DOHH2 (cell line): ENCODE measurements at regions not wholly inside any gene's neighbourhood (a gene's known extent, or its start where the extent isn't known, plus 50 kb on each side); places are given as distances from the start of the nearest gene placed in this dataset.
"Not testable (repeated sequence)": the region's sequence is repeated elsewhere in the genome, so short reads cannot be mapped to it uniquely, and the experiment has no call there.

Source experiments
- H3F3A ChIP-seq: fragments of 200-600 bp; sonication (generic), shearing (Covaris generic); 2 replicates; pipeline ENCODE4 v1.6.0; 2016; ENCODE audit warnings: antibody characterized with exemption, mild to moderate bottlenecking; ENCODE audit not compliant: control insufficient read depth, insufficient read depth
- H3K27ac ChIP-seq: fragments of 200-600 bp; sonication (generic); 2 replicates; pipeline ENCODE4 v1.5.1; 2014; ENCODE audit warnings: low read depth, mild to moderate bottlenecking, low read length, moderate library complexity
- H3K27me3 ChIP-seq: fragments of 200-600 bp; sonication (generic); 2 replicates; pipeline ENCODE4 v1.6.1; 2014; ENCODE audit warnings: mild to moderate bottlenecking, low read length, mixed read lengths; ENCODE audit not compliant: control insufficient read depth
- H3K36me3 ChIP-seq: fragments of 200-600 bp; sonication (generic); 2 replicates; pipeline ENCODE4 v1.6.1; 2014; ENCODE audit warnings: mild to moderate bottlenecking, low read length, moderate library complexity, mixed read lengths; ENCODE audit not compliant: control insufficient read depth
- H3K4me1 ChIP-seq: fragments of 200-600 bp; sonication (generic); 2 replicates; pipeline ENCODE4 v1.6.1; 2014; ENCODE audit warnings: mild to moderate bottlenecking, low read length, mixed read lengths; ENCODE audit not compliant: control insufficient read depth
- H3K4me2 ChIP-seq: fragments of 200-600 bp; sonication (generic); 2 replicates; pipeline ENCODE4 v1.6.0; 2014; ENCODE audit warnings: mild to moderate bottlenecking, low read length, moderate library complexity
- H3K4me3 ChIP-seq: fragments of 200-600 bp; sonication (generic); 2 replicates; pipeline ENCODE4 v1.5.1; 2014; ENCODE audit warnings: mild to moderate bottlenecking, low read length, mixed read lengths
- H3K79me2 ChIP-seq: fragments of 200-600 bp; sonication (generic); 2 replicates; pipeline ENCODE4 v1.6.1; 2014; ENCODE audit warnings: mild to moderate bottlenecking, low read length, mixed read lengths; ENCODE audit not compliant: control insufficient read depth
- H3K9me2 ChIP-seq: fragments of 200-600 bp; sonication (generic); replicated peaks from 2 replicates; pipeline ENCODE4 v1.6.1; 2014; ENCODE audit warnings: mild to moderate bottlenecking, low read length, mixed read lengths; ENCODE audit not compliant: control insufficient read depth
- H3K9me3 ChIP-seq: fragments of 200-600 bp; sonication (generic); 2 replicates; pipeline ENCODE4 v1.6.1; 2014; ENCODE audit warnings: antibody characterized with exemption, low read length, mixed read lengths; ENCODE audit not compliant: control insufficient read depth, insufficient read depth
- H4K20me1 ChIP-seq: fragments of 200-600 bp; sonication (generic); 2 replicates; pipeline ENCODE4 v1.6.0; 2014; ENCODE audit warnings: low read depth, mild to moderate bottlenecking, antibody characterized with exemption, low read length, moderate library complexity; ENCODE audit not compliant: control insufficient read depth, insufficient read depth
- CTCF ChIP-seq: fragments of 200-600 bp; sonication (generic); IDR thresholded peaks from one replicate; pipeline ENCODE4 v1.5.1; 2014; ENCODE audit warnings: antibody characterized with exemption, mild to moderate bottlenecking, low read depth, low read length; ENCODE audit not compliant: poor library complexity, severe bottlenecking
- EZH2phosphoT487 ChIP-seq: fragments of 200-600 bp; sonication (generic); IDR thresholded peaks from 2 replicates; pipeline ENCODE4 v1.6.1; 2017; ENCODE audit warnings: borderline replicate concordance, mild to moderate bottlenecking, antibody characterized with exemption, low read length, moderate library complexity, mixed read lengths

DNA sequence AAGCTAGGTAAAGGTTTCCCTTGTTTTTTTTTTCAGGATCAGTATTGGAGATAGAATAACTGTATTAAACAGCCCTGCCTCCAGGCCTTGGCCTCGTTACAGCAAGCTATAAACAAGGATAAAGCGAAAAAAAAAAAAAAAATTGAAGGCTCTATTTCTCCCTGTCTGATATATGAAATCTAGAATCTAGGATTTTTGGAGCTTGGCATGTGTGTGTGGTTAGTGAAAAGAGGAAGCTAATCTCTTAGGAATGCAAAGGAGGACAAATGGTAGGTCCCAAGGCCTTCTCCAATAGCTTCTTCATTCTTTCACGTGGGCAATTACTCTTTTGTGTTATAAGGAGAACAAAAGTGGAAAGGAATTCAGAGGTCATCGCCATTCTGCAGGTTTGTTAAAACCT lies 470.3 kb downstream of the TMEM114 start:
- Histone ChIP-seq H3K9me2 (no peaks in the 10 kb centered on the region), H3K79me2 (no peaks in the 10 kb centered on the region), H3K27me3 (no peaks in the 10 kb centered on the region), H4K20me1 (no peaks in the 10 kb centered on the region), H3K36me3 (no peaks in the 10 kb centered on the region), H3K9me3 (no peaks in the 10 kb centered on the region), H3K4me2 (no peak overlapping the region), H3K4me3 (no peak overlapping the region), H3K4me1 (no peaks in the 10 kb centered on the region), H3F3A (no peaks in the 10 kb centered on the region), H3K27ac (no peak overlapping the region)
- no peak for TF ChIP-seq EZH2phosphoT487
- TF ChIP-seq CTCF: no peak

DNA sequence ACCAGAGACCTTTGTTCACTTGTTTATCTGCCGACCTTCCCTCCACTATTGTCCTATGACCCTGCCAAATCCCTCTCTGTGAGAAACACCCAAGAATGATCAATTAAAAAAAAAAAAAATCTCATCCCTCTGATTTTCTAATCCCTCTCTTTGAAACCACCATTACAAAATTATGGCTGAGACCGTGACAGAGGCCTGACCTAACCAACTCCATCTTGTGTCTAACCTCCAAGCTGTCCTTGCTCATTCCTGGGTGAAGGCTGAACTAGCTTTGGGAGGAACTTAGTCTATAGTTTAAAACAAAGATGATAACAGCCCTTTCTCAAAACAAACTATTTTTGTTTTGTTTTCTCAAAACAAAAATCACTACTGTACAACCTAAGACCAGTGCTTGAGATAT lies 474.5 kb downstream of the TMEM114 start:
- no peaks in the 10 kb centered on the region for H3K9me3 ChIP-seq
- H3F3A ChIP-seq: no peaks in the 10 kb centered on the region
- no peak overlapping the region for H3K27ac ChIP-seq
- no peaks in the 10 kb centered on the region for H3K36me3 ChIP-seq
- no peak for TF ChIP-seq CTCF
- TF ChIP-seq EZH2phosphoT487: no peak
- no peaks in the 10 kb centered on the region for H3K79me2 ChIP-seq
- no peaks in the 10 kb centered on the region for H3K9me2 ChIP-seq
- H3K4me3 ChIP-seq: no peak overlapping the region
- H3K4me1 ChIP-seq: no peaks in the 10 kb centered on the region
- H3K27me3 ChIP-seq: no peaks in the 10 kb centered on the region
- H3K4me2 ChIP-seq: no peak overlapping the region
- H4K20me1 ChIP-seq: no peaks in the 10 kb centered on the region

- not testable (repeated sequence) for H3K36me3 ChIP-seq, H3K79me2 ChIP-seq, H3K4me2 ChIP-seq, H3K9me3 ChIP-seq, H3K27me3 ChIP-seq, H4K20me1 ChIP-seq, H3K9me2 ChIP-seq, H3K4me3 ChIP-seq, H3K27ac ChIP-seq, H3K4me1 ChIP-seq, H3F3A ChIP-seq
Observed at GRCh38 chr16:8114941-8115340, 475.4 kb downstream of the TMEM114 start.

DNA sequence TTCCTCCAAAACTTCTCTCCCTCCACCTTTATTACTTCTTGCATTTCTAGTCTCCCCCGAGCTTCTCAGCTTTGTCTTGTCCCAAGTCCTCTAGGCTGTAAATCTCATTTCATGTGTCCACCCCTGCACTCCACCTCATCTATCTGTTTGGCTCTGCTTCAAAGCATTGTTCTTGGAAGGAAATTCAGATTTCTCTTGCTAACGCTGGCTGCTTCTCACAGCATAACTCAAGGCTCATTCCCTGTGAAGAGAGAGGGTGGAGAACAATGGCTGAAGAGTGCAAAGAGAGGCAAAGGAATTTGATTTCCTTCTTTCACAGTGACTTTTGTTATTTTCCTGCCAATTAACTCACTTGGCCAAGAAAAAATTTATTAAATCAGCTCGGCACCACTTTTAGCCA lies 476.5 kb downstream of the TMEM114 start:
- H3K27ac ChIP-seq: no peak overlapping the region
- H3K36me3 ChIP-seq: no peaks in the 10 kb centered on the region
- no peaks in the 10 kb centered on the region for H4K20me1 ChIP-seq
- no peaks in the 10 kb centered on the region for H3K9me2 ChIP-seq
- H3K79me2 ChIP-seq: no peaks in the 10 kb centered on the region
- H3K9me3 ChIP-seq: no peaks in the 10 kb centered on the region; the same call in 1 of the 2 replicates
- no peaks in the 10 kb centered on the region for H3K27me3 ChIP-seq
- H3K4me2 ChIP-seq: no peak overlapping the region
- H3F3A ChIP-seq: no peaks in the 10 kb centered on the region
- no peak for TF ChIP-seq CTCF
- TF ChIP-seq EZH2phosphoT487: no peak
- H3K4me3 ChIP-seq: no peak overlapping the region
- no peaks in the 10 kb centered on the region for H3K4me1 ChIP-seq
